B cell (primary cell): ENCODE measurements at regions not wholly inside any gene's neighbourhood (a gene's known extent, or its start where the extent isn't known, plus 50 kb on each side); places are given as distances from the start of the nearest gene placed in this dataset.

Experiments used
- ATAC-seq: fragments of 200-7000 bp; cut with Tn5 transposase; one replicate; pipeline ENCODE4 v1.10.0; 2021; ENCODE audit warnings: low read depth, mild to moderate bottlenecking, moderate number of reproducible peaks, moderate library complexity
- CTCF ChIA-PET: fragments of 350-600 bp; sonication (Branson Sonifier 250); formaldehyde crosslinking; loops from one replicate; lab custom pipeline; 2021; ENCODE audit warnings: antibody characterized with exemption, inconsistent platforms; lab: Charles Lee
- POLR2A ChIA-PET: fragments of 350-600 bp; sonication (Branson Sonifier 250); formaldehyde crosslinking; loops from one replicate; lab custom pipeline; 2021; ENCODE audit warnings: antibody characterized with exemption; lab: Charles Lee
- DNase-seq: peaks from one replicate; pipeline ENCODE4 v3.0.0; 2013
- H2AFZ ChIP-seq: 2 replicates; pipeline ENCODE4 v1.6.1; 2012; ENCODE audit warnings: mild to moderate bottlenecking, low read depth, low read length; ENCODE audit not compliant: insufficient read depth, poor library complexity, severe bottlenecking
- H3K27ac ChIP-seq, 2 donors: 1 replicate in 1 of 2; 2 replicates in 1 of 2; pipeline ENCODE4 v1.5.1; 2012 to 2013; ENCODE audit warnings: low read length in 2 of 2, mild to moderate bottlenecking in 2 of 2, moderate library complexity in 1 of 2
- H3K27me3 ChIP-seq, 4 experiments: fragments of 200-600 bp in 1 of 4; sonication (generic) in 1 of 4; replicated peaks in 1 of 4; 1 replicate in 2 of 4; 2 replicates in 2 of 4; pipeline versions ENCODE4 v1.6.1 to v1.7.0; 2013 to 2016; ENCODE audit warnings: low read length in 3 of 4, mild to moderate bottlenecking in 2 of 4, mixed read lengths in 1 of 4, moderate library complexity in 1 of 4; ENCODE audit not compliant: insufficient read depth in 4 of 4, control insufficient read depth in 3 of 4; ENCODE audit errors: control extremely low read depth in 1 of 4
- H3K36me3 ChIP-seq, 2 experiments: replicated peaks in 1 of 2; 1 replicate in 1 of 2; 2 replicates in 1 of 2; pipeline versions ENCODE4 v1.6.1 to v1.7.1; 2013; ENCODE audit warnings: low read length in 1 of 2; ENCODE audit not compliant: insufficient read depth in 2 of 2, control insufficient read depth in 1 of 2; ENCODE audit errors: control extremely low read depth in 1 of 2, extremely low read depth in 1 of 2
- H3K4me1 ChIP-seq, 2 donors: fragments of 200-600 bp in 1 of 2; sonication (generic) in 1 of 2; 1 replicate in 1 of 2; 2 replicates in 1 of 2; pipeline versions ENCODE4 v1.5.1 to v1.6.1; 2013 to 2017; ENCODE audit warnings: low read length in 2 of 2; ENCODE audit not compliant: control insufficient read depth in 2 of 2, insufficient read depth in 2 of 2
- H3K4me2 ChIP-seq: replicated peaks from 2 replicates; pipeline ENCODE3; 2012; ENCODE audit warnings: mild to moderate bottlenecking, low read depth, low read length; ENCODE audit not compliant: poor library complexity, severe bottlenecking
- H3K4me3 ChIP-seq, 5 experiments: fragments of 200-600 bp in 1 of 5; sonication (generic) in 1 of 5; 1 replicate in 3 of 5; 2 replicates in 2 of 5; pipeline versions ENCODE4 v1.5.1 to v1.7.0; 2011 to 2016; ENCODE audit warnings: low read length in 4 of 5, mild to moderate bottlenecking in 4 of 5, low read depth in 2 of 5, control low read depth in 1 of 5, moderate library complexity in 1 of 5; ENCODE audit not compliant: insufficient read depth in 1 of 5; ENCODE audit errors: control extremely low read depth in 1 of 5, extremely low read depth in 1 of 5
- H3K79me2 ChIP-seq: fragments of 200-600 bp; sonication (generic); one replicate; pipeline ENCODE4 v1.6.0; 2016; ENCODE audit warnings: low read length; ENCODE audit not compliant: control insufficient read depth, insufficient read depth
- H3K9ac ChIP-seq: fragments of 200-600 bp; sonication (generic); 2 replicates; pipeline ENCODE4 v1.6.1; 2017; ENCODE audit warnings: mild to moderate bottlenecking, low read length, moderate library complexity
- H3K9me3 ChIP-seq, 3 donors: one replicate each; pipeline versions ENCODE4 v1.6.1 to v1.7.1; 2013; ENCODE audit warnings: low read length in 2 of 3; ENCODE audit not compliant: control insufficient read depth in 2 of 3, insufficient read depth in 1 of 3; ENCODE audit errors: control extremely low read depth in 1 of 3
- H4K20me1 ChIP-seq: 2 replicates; pipeline ENCODE4 v1.6.0; 2012; ENCODE audit warnings: mild to moderate bottlenecking, low read length; ENCODE audit not compliant: insufficient read depth, control insufficient read depth, poor library complexity, severe bottlenecking
- H3K27ac Mint-ChIP-seq: one replicate; pipeline ENCODE4 v1.8.0; 2021; ENCODE audit warnings: mixed read lengths
- H3K27me3 Mint-ChIP-seq: one replicate; pipeline ENCODE4 v1.8.0; 2021; ENCODE audit warnings: mixed read lengths
- H3K4me1 Mint-ChIP-seq: one replicate; pipeline ENCODE4 v1.8.0; 2021; ENCODE audit warnings: mixed read lengths
- H3K4me3 Mint-ChIP-seq: one replicate; pipeline ENCODE4 v1.8.0; 2021; ENCODE audit warnings: mixed read lengths
- H3K9me3 Mint-ChIP-seq: one replicate; pipeline ENCODE4 v1.8.0; 2022; ENCODE audit warnings: mixed read lengths; ENCODE audit not compliant: insufficient read depth
- EZH2 ChIP-seq: IDR thresholded peaks from 2 replicates; pipeline ENCODE4 v1.6.1; 2012; ENCODE audit warnings: borderline replicate concordance, low read depth, mild to moderate bottlenecking, moderate library complexity, low read length; ENCODE audit not compliant: insufficient read depth, poor library complexity, severe bottlenecking
- WGBS: methylation state at CpG from one replicate; pipeline ENCODE4 v1.1.5; 2013; ENCODE audit warnings: missing lambda C conversion rate; ENCODE audit not compliant: insufficient coverage; 5-methylcytosine and 5-hydroxymethylcytosine counted together
- intact Hi-C: fragments of 100-400 bp; cut with micrococcal nuclease; formaldehyde crosslinking; loops from one replicate; pipeline ENCODE4 v1.10.0; 2022
- TF ChIP-seq, protein P1 (sequence below): fragments of 200-600 bp; IDR thresholded peaks from one replicate; pipeline ENCODE4 v1.8.0; 2022; ENCODE audit warnings: antibody characterized with exemption, mild to moderate bottlenecking

DNA sequence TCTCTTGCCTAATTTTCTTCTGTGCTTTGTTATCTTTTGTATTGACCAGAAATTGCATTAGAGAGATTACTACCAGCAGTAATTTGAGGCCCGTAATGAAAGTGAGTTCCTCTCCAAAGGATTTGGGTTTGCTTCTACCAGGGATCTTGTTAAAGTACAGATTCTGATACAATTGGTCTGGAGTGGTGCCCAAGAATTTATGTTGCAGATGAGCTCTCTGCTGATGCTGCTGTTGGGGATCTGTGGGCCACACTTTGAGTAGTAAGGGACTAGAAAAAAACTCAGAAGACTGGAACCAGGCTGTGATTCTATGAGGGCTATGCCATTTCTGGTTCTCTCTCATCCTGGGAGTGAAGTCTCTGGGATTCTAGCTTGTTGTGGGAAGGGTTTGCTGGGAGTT is 192.2 kb downstream of the SEC61B start:
- Histone ChIP-seq H3K36me3 (no peaks in the 10 kb centered on the region), H3K27me3 (no peaks in the 10 kb centered on the region), H3K4me1 (no peaks in the 10 kb centered on the region), H2AFZ (no peak overlapping the region), H3K79me2 (no peaks in the 10 kb centered on the region), H3K9me3 (peaks cover 0 to 3% (median 0%) of the 10 kb centered on the region in 3 donors), H3K4me3 (no peak overlapping the region), H4K20me1 (no peaks in the 10 kb centered on the region), H3K4me2 (no peak overlapping the region), H3K9ac (no peak overlapping the region), H3K27ac (no peak overlapping the region)
- WGBS, result no CpG with 5 or more reads among the region's 1 CpG
- H3K27me3 Mint-ChIP-seq, result peaks cover 3% of the 10 kb centered on the region
- no peak for DNase-seq
- no peaks in the 10 kb centered on the region for H3K4me1 Mint-ChIP-seq
- H3K9me3 Mint-ChIP-seq, result no peaks in the 10 kb centered on the region
- no peak for TF ChIP-seq EZH2
- TF ChIP-seq, protein P1, sequence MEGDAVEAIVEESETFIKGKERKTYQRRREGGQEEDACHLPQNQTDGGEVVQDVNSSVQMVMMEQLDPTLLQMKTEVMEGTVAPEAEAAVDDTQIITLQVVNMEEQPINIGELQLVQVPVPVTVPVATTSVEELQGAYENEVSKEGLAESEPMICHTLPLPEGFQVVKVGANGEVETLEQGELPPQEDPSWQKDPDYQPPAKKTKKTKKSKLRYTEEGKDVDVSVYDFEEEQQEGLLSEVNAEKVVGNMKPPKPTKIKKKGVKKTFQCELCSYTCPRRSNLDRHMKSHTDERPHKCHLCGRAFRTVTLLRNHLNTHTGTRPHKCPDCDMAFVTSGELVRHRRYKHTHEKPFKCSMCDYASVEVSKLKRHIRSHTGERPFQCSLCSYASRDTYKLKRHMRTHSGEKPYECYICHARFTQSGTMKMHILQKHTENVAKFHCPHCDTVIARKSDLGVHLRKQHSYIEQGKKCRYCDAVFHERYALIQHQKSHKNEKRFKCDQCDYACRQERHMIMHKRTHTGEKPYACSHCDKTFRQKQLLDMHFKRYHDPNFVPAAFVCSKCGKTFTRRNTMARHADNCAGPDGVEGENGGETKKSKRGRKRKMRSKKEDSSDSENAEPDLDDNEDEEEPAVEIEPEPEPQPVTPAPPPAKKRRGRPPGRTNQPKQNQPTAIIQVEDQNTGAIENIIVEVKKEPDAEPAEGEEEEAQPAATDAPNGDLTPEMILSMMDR, result no peak
- H3K27ac Mint-ChIP-seq, result no peak overlapping the region
- ChIA-PET POLR2A (no interaction called here), CTCF (no interaction called here)
- intact Hi-C loops, result no loop called here
- H3K4me3 Mint-ChIP-seq, result no peak overlapping the region
- no peak for ATAC-seq

DNA sequence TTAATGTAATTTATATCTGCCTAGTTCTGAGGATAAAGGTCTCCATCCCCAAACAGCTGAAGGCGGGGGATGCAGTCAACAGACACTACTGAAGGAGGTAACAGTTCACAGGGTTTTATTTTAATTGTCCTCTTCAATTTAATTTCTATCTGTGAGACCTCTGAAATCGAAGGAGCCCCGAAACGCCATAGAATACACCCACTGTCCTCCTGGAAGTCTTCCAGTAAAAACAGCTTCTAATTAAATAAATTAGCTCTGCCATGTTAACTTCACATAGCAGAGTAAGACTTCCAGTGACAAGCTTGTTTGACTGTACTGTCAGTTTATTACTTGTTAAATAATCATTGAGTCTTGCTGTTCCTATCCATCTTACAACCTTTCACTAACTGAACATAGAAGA is 193.5 kb downstream of the SEC61B start:
- Mint-ChIP-seq H3K27ac (no peak overlapping the region), H3K27me3 (no peaks in the 10 kb centered on the region), H3K9me3 (no peaks in the 10 kb centered on the region), H3K4me1 (no peaks in the 10 kb centered on the region), H3K4me3 (no peak overlapping the region)
- POLR2A ChIA-PET, result no interaction called here
- H3K4me3 ChIP-seq, result no peak overlapping the region
- ATAC-seq (no peak), DNase-seq (no peak)
- H3K27ac ChIP-seq, result no peak overlapping the region
- H3K36me3 ChIP-seq, result no peaks in the 10 kb centered on the region
- no peaks in the 10 kb centered on the region for H3K27me3 ChIP-seq
- peaks cover 0 to 3% (median 0%) of the 10 kb centered on the region in 3 donors for H3K9me3 ChIP-seq
- H3K79me2 ChIP-seq, result no peaks in the 10 kb centered on the region
- TF ChIP-seq, protein P1, result no peak
- TF ChIP-seq EZH2, result no peak
- no peak overlapping the region for H3K4me2 ChIP-seq
- no peak overlapping the region for H3K9ac ChIP-seq
- H4K20me1 ChIP-seq, result no peaks in the 10 kb centered on the region
- CTCF ChIA-PET, result no interaction called here
- H3K4me1 ChIP-seq, result no peaks in the 10 kb centered on the region
- H2AFZ ChIP-seq, result no peak overlapping the region
- intact Hi-C loops, result no loop called here
- no CpG with 5 or more reads among the region's 4 CpGs for WGBS
